ENCODE measurements at regions not wholly inside any gene's neighbourhood (a gene's known extent, or its start where the extent isn't known, plus 50 kb on each side); places are given as distances from the start of the nearest gene placed in this dataset.
"Not testable (repeated sequence)": the region's sequence is repeated elsewhere in the genome, so short reads cannot be mapped to it uniquely, and the experiment has no call there.

- DNase-seq: no peak
Measured at GRCh38 chr7:25725451-25725850, 426.5 kb upstream of the NFE2L3 start.

GRCh38 chr7:25726170-25726780, 425.7 kb upstream of the NFE2L3 start:
- DNase-seq: no peak

- DNase-seq: no peak
Measured at GRCh38 chr7:25726781-25727311, 425.2 kb upstream of the NFE2L3 start.

GRCh38 chr7:25727446-25727845, 424.6 kb upstream of the NFE2L3 start:
- DNase-seq: no peak

GRCh38 chr7:25727876-25728275, 424.1 kb upstream of the NFE2L3 start:
- no peak for DNase-seq

GRCh38 chr7:25731068-25731845, 420.7 kb upstream of the NFE2L3 start:
- DNase-seq: no peak

- no peak for DNase-seq
Measured at GRCh38 chr7:25731846-25732245, 420.2 kb upstream of the NFE2L3 start.

- DNase-seq: no peak
Measured at GRCh38 chr7:25732766-25733217, 419.2 kb upstream of the NFE2L3 start.

GRCh38 chr7:25735674-25736242, 416.2 kb upstream of the NFE2L3 start:
- DNase-seq: no peak

- DNase-seq: no peak
Measured at GRCh38 chr7:25738528-25738927, 413.5 kb upstream of the NFE2L3 start.

- no peak for DNase-seq
Measured at GRCh38 chr7:25739143-25739542, 412.9 kb upstream of the NFE2L3 start.

GRCh38 chr7:25742316-25742715, 409.7 kb upstream of the NFE2L3 start:
- DNase-seq: no peak

GRCh38 chr7:25743670-25744451, 408.1 kb upstream of the NFE2L3 start:
- DNase-seq: not testable (repeated sequence)

- no peak for DNase-seq
Measured at GRCh38 chr7:25750744-25751508, 401.1 kb upstream of the NFE2L3 start.

GRCh38 chr7:25752154-25752553, 399.8 kb upstream of the NFE2L3 start:
- no peak for DNase-seq

- no peak for DNase-seq
Measured at GRCh38 chr7:25752967-25753791, 398.8 kb upstream of the NFE2L3 start.

- no peak for DNase-seq
Measured at GRCh38 chr7:25753837-25754236, 398.2 kb upstream of the NFE2L3 start.

- no peak for DNase-seq
Measured at GRCh38 chr7:25754333-25754732, 397.7 kb upstream of the NFE2L3 start.

GRCh38 chr7:25754751-25755150, 397.2 kb upstream of the NFE2L3 start:
- no peak for DNase-seq

- no peak for DNase-seq
Measured at GRCh38 chr7:25756601-25757000, 395.4 kb upstream of the NFE2L3 start.

GRCh38 chr7:25758559-25758958, 393.4 kb upstream of the NFE2L3 start:
- no peak for DNase-seq
